B cell (primary cell): ENCODE measurements at regions not wholly inside any gene's neighbourhood (a gene's known extent, or its start where the extent isn't known, plus 50 kb on each side); places are given as distances from the start of the nearest gene placed in this dataset.

ENCODE experiments used
- ATAC-seq: fragments of 200-7000 bp; cut with Tn5 transposase; one replicate; pipeline ENCODE4 v1.10.0; 2021; ENCODE audit warnings: low read depth, mild to moderate bottlenecking, moderate number of reproducible peaks, moderate library complexity
- CTCF ChIA-PET: fragments of 350-600 bp; sonication (Branson Sonifier 250); formaldehyde crosslinking; loops from one replicate; lab custom pipeline; 2021; ENCODE audit warnings: antibody characterized with exemption, inconsistent platforms; lab: Charles Lee
- POLR2A ChIA-PET: fragments of 350-600 bp; sonication (Branson Sonifier 250); formaldehyde crosslinking; loops from one replicate; lab custom pipeline; 2021; ENCODE audit warnings: antibody characterized with exemption; lab: Charles Lee
- DNase-seq: peaks from one replicate; pipeline ENCODE4 v3.0.0; 2013
- H2AFZ ChIP-seq: 2 replicates; pipeline ENCODE4 v1.6.1; 2012; ENCODE audit warnings: mild to moderate bottlenecking, low read depth, low read length; ENCODE audit not compliant: insufficient read depth, poor library complexity, severe bottlenecking
- H3K27ac ChIP-seq, 2 donors: 1 replicate in 1 of 2; 2 replicates in 1 of 2; pipeline ENCODE4 v1.5.1; 2012 to 2013; ENCODE audit warnings: low read length in 2 of 2, mild to moderate bottlenecking in 2 of 2, moderate library complexity in 1 of 2
- H3K27me3 ChIP-seq, 4 experiments: fragments of 200-600 bp in 1 of 4; sonication (generic) in 1 of 4; replicated peaks in 1 of 4; 1 replicate in 2 of 4; 2 replicates in 2 of 4; pipeline versions ENCODE4 v1.6.1 to v1.7.0; 2013 to 2016; ENCODE audit warnings: low read length in 3 of 4, mild to moderate bottlenecking in 2 of 4, mixed read lengths in 1 of 4, moderate library complexity in 1 of 4; ENCODE audit not compliant: insufficient read depth in 4 of 4, control insufficient read depth in 3 of 4; ENCODE audit errors: control extremely low read depth in 1 of 4
- H3K36me3 ChIP-seq, 2 experiments: replicated peaks in 1 of 2; 1 replicate in 1 of 2; 2 replicates in 1 of 2; pipeline versions ENCODE4 v1.6.1 to v1.7.1; 2013; ENCODE audit warnings: low read length in 1 of 2; ENCODE audit not compliant: insufficient read depth in 2 of 2, control insufficient read depth in 1 of 2; ENCODE audit errors: control extremely low read depth in 1 of 2, extremely low read depth in 1 of 2
- H3K4me1 ChIP-seq, 2 donors: fragments of 200-600 bp in 1 of 2; sonication (generic) in 1 of 2; 1 replicate in 1 of 2; 2 replicates in 1 of 2; pipeline versions ENCODE4 v1.5.1 to v1.6.1; 2013 to 2017; ENCODE audit warnings: low read length in 2 of 2; ENCODE audit not compliant: control insufficient read depth in 2 of 2, insufficient read depth in 2 of 2
- H3K4me2 ChIP-seq: replicated peaks from 2 replicates; pipeline ENCODE3; 2012; ENCODE audit warnings: mild to moderate bottlenecking, low read depth, low read length; ENCODE audit not compliant: poor library complexity, severe bottlenecking
- H3K4me3 ChIP-seq, 5 experiments: fragments of 200-600 bp in 1 of 5; sonication (generic) in 1 of 5; 1 replicate in 3 of 5; 2 replicates in 2 of 5; pipeline versions ENCODE4 v1.5.1 to v1.7.0; 2011 to 2016; ENCODE audit warnings: low read length in 4 of 5, mild to moderate bottlenecking in 4 of 5, low read depth in 2 of 5, control low read depth in 1 of 5, moderate library complexity in 1 of 5; ENCODE audit not compliant: insufficient read depth in 1 of 5; ENCODE audit errors: control extremely low read depth in 1 of 5, extremely low read depth in 1 of 5
- H3K79me2 ChIP-seq: fragments of 200-600 bp; sonication (generic); one replicate; pipeline ENCODE4 v1.6.0; 2016; ENCODE audit warnings: low read length; ENCODE audit not compliant: control insufficient read depth, insufficient read depth
- H3K9ac ChIP-seq: fragments of 200-600 bp; sonication (generic); 2 replicates; pipeline ENCODE4 v1.6.1; 2017; ENCODE audit warnings: mild to moderate bottlenecking, low read length, moderate library complexity
- H3K9me3 ChIP-seq, 3 donors: one replicate each; pipeline versions ENCODE4 v1.6.1 to v1.7.1; 2013; ENCODE audit warnings: low read length in 2 of 3; ENCODE audit not compliant: control insufficient read depth in 2 of 3, insufficient read depth in 1 of 3; ENCODE audit errors: control extremely low read depth in 1 of 3
- H4K20me1 ChIP-seq: 2 replicates; pipeline ENCODE4 v1.6.0; 2012; ENCODE audit warnings: mild to moderate bottlenecking, low read length; ENCODE audit not compliant: insufficient read depth, control insufficient read depth, poor library complexity, severe bottlenecking
- H3K27ac Mint-ChIP-seq: one replicate; pipeline ENCODE4 v1.8.0; 2021; ENCODE audit warnings: mixed read lengths
- H3K27me3 Mint-ChIP-seq: one replicate; pipeline ENCODE4 v1.8.0; 2021; ENCODE audit warnings: mixed read lengths
- H3K4me1 Mint-ChIP-seq: one replicate; pipeline ENCODE4 v1.8.0; 2021; ENCODE audit warnings: mixed read lengths
- H3K4me3 Mint-ChIP-seq: one replicate; pipeline ENCODE4 v1.8.0; 2021; ENCODE audit warnings: mixed read lengths
- H3K9me3 Mint-ChIP-seq: one replicate; pipeline ENCODE4 v1.8.0; 2022; ENCODE audit warnings: mixed read lengths; ENCODE audit not compliant: insufficient read depth
- CTCF ChIP-seq: fragments of 200-600 bp; IDR thresholded peaks from one replicate; pipeline ENCODE4 v1.8.0; 2022; ENCODE audit warnings: antibody characterized with exemption, mild to moderate bottlenecking
- EZH2 ChIP-seq: IDR thresholded peaks from 2 replicates; pipeline ENCODE4 v1.6.1; 2012; ENCODE audit warnings: borderline replicate concordance, low read depth, mild to moderate bottlenecking, moderate library complexity, low read length; ENCODE audit not compliant: insufficient read depth, poor library complexity, severe bottlenecking
- WGBS: methylation state at CpG from one replicate; pipeline ENCODE4 v1.1.5; 2013; ENCODE audit warnings: missing lambda C conversion rate; ENCODE audit not compliant: insufficient coverage; 5-methylcytosine and 5-hydroxymethylcytosine counted together
- intact Hi-C: fragments of 100-400 bp; cut with micrococcal nuclease; formaldehyde crosslinking; loops from one replicate; pipeline ENCODE4 v1.10.0; 2022

DNA sequence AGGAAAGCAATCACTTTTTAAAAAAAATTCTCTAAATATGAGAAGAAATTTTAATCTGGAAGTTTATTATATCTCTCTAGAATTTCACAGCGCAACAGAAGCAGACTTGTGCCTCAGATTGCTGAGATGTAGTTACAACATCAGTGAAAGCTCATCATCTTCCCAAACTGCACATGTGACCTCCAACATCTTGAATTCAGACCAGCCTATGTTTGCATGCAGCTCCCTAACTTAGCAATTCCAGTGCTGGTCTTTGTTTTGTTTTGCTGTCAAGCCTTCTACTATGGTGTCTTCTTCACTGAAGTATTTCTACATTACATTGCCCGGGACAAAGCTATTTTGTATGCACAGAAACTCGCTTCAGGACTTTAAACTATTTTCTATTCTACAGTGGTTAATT, 684.8 kb upstream of the PTBP2 start:
- Histone ChIP-seq H3K9me3 (peaks cover 0 to 2% (median 0%) of the 10 kb centered on the region in 3 donors), H3K4me3 (no peak overlapping the region), H3K4me1 (no peaks in the 10 kb centered on the region), H3K27ac (no peak overlapping the region), H2AFZ (no peak overlapping the region), H3K9ac (no peak overlapping the region), H3K27me3 (no peaks in the 10 kb centered on the region), H3K4me2 (no peak overlapping the region), H3K79me2 (no peaks in the 10 kb centered on the region), H4K20me1 (no peaks in the 10 kb centered on the region), H3K36me3 (no peaks in the 10 kb centered on the region)
- H3K27me3 Mint-ChIP-seq = no peaks in the 10 kb centered on the region
- ATAC-seq = no peak
- ChIA-PET POLR2A (no interaction called here), CTCF (no interaction called here)
- no peaks in the 10 kb centered on the region for H3K9me3 Mint-ChIP-seq
- DNase-seq = no peak
- TF ChIP-seq CTCF (no peak), EZH2 (no peak)
- no peak overlapping the region for H3K27ac Mint-ChIP-seq
- 100% methylated on average over 1 of the region's 3 CpGs for WGBS
- intact Hi-C loops = no loop called here
- H3K4me3 Mint-ChIP-seq = no peak overlapping the region
- H3K4me1 Mint-ChIP-seq = no peaks in the 10 kb centered on the region

DNA sequence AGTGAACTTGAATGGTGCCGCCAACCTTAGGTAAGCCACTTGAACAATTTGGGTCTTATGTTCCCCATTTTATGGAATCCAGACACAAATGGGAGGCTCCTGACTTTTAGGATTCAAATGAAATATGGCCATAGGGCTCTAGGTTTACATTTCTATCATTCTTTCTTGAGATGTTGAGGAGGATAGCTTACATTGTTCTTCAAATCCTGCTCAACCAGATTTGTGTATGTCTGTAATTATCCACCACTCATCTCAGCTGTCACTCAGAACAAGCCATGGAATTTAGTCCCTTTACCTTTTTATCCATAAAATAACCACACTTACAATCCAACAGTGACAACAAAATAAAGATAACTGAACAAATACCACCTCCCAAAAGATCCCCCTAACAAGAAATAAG, 682.9 kb upstream of the PTBP2 start:
- Histone ChIP-seq H3K79me2 (no peaks in the 10 kb centered on the region), H3K9ac (no peak overlapping the region), H2AFZ (no peak overlapping the region), H3K27ac (no peak overlapping the region), H3K9me3 (no peaks in the 10 kb centered on the region), H3K27me3 (no peaks in the 10 kb centered on the region), H3K36me3 (no peaks in the 10 kb centered on the region), H3K4me3 (no peak overlapping the region), H4K20me1 (no peaks in the 10 kb centered on the region), H3K4me1 (no peaks in the 10 kb centered on the region), H3K4me2 (no peak overlapping the region)
- DNase-seq = no peak
- CTCF ChIA-PET = no interaction called here
- no peak overlapping the region for H3K27ac Mint-ChIP-seq
- no peaks in the 10 kb centered on the region for H3K4me1 Mint-ChIP-seq
- ATAC-seq = no peak
- H3K27me3 Mint-ChIP-seq = no peaks in the 10 kb centered on the region
- no peaks in the 10 kb centered on the region for H3K9me3 Mint-ChIP-seq
- no peak overlapping the region for H3K4me3 Mint-ChIP-seq
- POLR2A ChIA-PET = no interaction called here
- WGBS = no CpG with 5 or more reads among the region's 1 CpG
- TF ChIP-seq CTCF = no peak
- TF ChIP-seq EZH2 = no peak
- intact Hi-C loops = no loop called here
